ENCODE measurements at regions not wholly inside any gene's neighbourhood (a gene's known extent, or its start where the extent isn't known, plus 50 kb on each side); places are given as distances from the start of the nearest gene placed in this dataset.

DNA sequence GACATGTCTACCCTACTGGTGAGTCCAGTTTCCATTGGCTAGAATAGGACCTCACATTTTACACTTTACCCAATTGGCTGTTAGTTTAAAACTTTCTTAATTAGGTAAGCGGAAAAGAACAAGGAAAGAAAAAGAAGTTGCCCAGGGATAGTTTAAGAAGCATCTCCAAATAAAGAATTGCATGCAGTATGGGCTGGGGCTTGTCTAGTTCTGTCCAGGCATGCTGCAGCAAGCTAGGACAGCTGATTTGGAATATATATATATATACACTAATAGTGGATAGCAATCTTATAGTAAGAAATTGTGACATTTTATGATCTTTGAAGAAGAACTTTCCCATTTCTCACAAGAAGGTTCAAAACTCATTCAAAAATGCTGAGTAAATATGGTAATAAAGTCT is 90.0 kb upstream of the ERBB4 start:
- Mint-ChIP-seq H3K9me3 (no peaks in the 10 kb centered on the region), H3K27ac (no peak overlapping the region), H3K27me3 (no peaks in the 10 kb centered on the region), H3K4me3 (no peak overlapping the region), H3K4me1 (no peaks in the 10 kb centered on the region), H3K36me3 (ENCODE audit: low read depth) (no peaks in the 10 kb centered on the region)
- POLR2A ChIA-PET, result no interaction called here
- no peak for DNase-seq
- CTCF ChIA-PET, result no interaction called here

DNA sequence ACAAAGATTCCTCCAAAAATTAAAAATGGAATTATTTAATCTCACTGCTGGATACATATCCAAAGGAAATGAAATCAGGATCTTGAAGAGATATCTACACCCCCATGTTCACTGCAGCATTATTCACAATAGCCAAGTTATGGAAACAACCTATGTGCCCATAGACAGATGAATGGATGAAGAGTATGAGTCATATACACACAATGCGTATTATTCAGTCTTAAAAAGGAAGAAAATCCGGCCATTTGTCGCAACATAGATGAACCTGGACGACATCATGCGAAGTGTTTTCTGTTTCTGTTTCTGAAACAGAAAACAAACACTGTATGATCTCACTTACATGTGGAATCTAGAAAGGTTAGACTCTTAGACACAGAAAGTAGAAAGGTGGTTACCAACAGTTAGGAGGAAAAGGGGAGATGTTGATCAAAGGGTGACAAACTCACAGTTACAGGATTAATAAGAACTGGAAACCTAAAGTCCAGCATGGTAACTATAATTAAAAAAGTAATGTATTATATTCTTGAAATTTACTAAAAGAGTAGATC is 87.8 kb upstream of the ERBB4 start:
- Mint-ChIP-seq H3K27ac (no peak overlapping the region), H3K4me3 (no peak overlapping the region), H3K4me1 (no peaks in the 10 kb centered on the region), H3K36me3 (ENCODE audit: low read depth) (no peaks in the 10 kb centered on the region), H3K27me3 (no peaks in the 10 kb centered on the region), H3K9me3 (no peaks in the 10 kb centered on the region)
- no peak for DNase-seq
- POLR2A ChIA-PET, result no interaction called here
- CTCF ChIA-PET, result no interaction called here

DNA sequence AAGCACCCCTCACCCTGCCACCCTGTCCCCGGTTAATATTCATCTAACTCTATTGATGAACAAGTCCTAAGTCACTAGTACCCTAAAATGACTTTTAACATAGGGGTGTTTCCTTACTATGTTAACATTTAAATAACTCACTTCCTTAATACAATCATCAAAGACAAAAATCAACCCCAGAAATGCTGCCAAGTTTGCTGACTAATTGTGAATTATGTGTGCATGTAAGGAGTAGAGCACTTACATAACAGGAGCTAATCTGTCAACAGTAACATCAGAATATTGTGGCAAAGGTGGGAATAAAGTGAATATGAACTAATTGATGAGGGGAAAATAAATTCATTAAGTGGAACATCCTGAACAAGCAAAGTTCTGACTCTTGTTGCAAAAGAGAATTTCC is 81.4 kb upstream of the ERBB4 start:
- Mint-ChIP-seq H3K27ac (no peak overlapping the region), H3K27me3 (no peaks in the 10 kb centered on the region), H3K9me3 (no peaks in the 10 kb centered on the region), H3K36me3 (ENCODE audit: low read depth) (no peaks in the 10 kb centered on the region), H3K4me3 (no peak overlapping the region), H3K4me1 (no peaks in the 10 kb centered on the region)
- DNase-seq, result no peak
- ChIA-PET CTCF (no interaction called here), POLR2A (no interaction called here)

DNA sequence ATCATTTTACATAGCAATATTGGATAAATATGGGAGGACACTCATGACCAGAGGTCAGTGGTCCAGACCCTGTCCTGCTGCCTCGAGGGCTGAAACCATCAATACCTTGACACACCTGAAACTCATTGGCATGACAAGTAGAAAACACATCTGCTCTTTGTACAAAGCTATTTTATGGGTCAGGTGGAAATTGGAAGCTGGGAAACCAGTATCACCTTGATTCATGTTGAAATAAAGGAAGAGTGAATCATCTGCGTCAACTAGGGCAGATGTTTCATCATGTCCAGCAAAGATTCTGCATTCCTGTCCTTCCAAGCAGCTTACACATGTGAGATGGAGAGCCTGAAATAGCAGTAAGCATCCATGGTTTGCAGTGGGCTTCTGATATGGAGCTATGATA is 80.0 kb upstream of the ERBB4 start:
- H3K9me3 Mint-ChIP-seq, result no peaks in the 10 kb centered on the region
- no peak for DNase-seq
- H3K4me1 Mint-ChIP-seq, result no peaks in the 10 kb centered on the region
- no peaks in the 10 kb centered on the region for H3K36me3 Mint-ChIP-seq (ENCODE audit: low read depth)
- H3K4me3 Mint-ChIP-seq, result no peak overlapping the region
- H3K27ac Mint-ChIP-seq, result no peak overlapping the region
- POLR2A ChIA-PET, result no interaction called here
- CTCF ChIA-PET, result no interaction called here
- H3K27me3 Mint-ChIP-seq, result no peaks in the 10 kb centered on the region

DNA sequence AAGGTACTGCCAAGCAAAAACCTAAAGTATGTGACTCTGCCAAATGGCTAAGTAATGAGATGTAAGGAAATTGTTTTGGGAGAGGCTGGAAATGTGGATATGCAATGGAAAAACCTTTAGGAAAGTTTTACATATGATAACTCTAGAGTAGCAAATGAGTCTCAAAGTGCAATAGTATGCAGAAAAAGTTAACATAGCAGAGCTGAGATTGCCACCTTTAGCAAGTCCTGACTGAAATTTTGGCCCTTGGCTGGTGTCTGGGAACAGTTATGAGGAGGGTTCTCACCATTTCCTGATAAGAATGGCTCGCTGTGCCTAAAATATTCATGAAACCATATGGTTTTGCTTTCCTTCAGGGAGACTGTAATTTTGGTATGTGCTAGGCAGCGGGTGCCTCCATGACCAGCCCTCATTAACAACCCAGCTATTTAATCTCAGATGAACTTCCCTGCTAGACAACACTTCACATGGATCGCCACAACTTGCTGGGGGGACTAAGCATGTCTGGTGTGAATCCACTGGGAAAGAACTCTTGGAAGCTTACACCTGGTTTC is 72.3 kb upstream of the ERBB4 start:
- CTCF ChIA-PET, result no interaction called here

DNA sequence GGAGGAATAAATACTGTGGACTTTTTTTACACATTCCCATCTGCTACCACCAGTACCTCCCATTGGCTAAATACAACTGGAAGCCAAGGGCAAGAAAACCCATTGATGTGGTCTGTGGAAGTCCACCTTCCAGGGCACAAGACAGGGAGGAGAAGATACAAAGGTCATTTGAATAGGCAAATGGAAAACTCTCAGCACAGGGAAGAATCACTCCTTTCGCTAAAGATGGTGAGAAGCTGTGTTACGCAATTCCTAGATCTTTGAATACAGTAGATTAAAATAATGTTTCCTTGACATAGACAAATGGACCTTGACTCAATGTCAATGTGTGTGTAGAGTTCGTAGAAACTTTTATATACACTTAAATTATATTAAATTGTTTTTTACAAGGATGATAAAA is 70.9 kb upstream of the ERBB4 start:
- Mint-ChIP-seq H3K4me1 (no peaks in the 10 kb centered on the region), H3K27ac (no peak overlapping the region), H3K4me3 (no peak overlapping the region), H3K9me3 (no peaks in the 10 kb centered on the region), H3K36me3 (ENCODE audit: low read depth) (no peaks in the 10 kb centered on the region), H3K27me3 (no peaks in the 10 kb centered on the region)
- ChIA-PET CTCF (no interaction called here), POLR2A (no interaction called here)
- DNase-seq, result no peak

More for the DNA sequence above, 72.3 kb upstream of the ERBB4 start:
- Mint-ChIP-seq H3K9me3 (no peaks in the 10 kb centered on the region), H3K4me1 (no peaks in the 10 kb centered on the region), H3K36me3 (ENCODE audit: low read depth) (no peaks in the 10 kb centered on the region), H3K27me3 (no peaks in the 10 kb centered on the region), H3K27ac (no peak overlapping the region), H3K4me3 (no peak overlapping the region)
- POLR2A ChIA-PET, result no interaction called here
- no peak for DNase-seq

DNA sequence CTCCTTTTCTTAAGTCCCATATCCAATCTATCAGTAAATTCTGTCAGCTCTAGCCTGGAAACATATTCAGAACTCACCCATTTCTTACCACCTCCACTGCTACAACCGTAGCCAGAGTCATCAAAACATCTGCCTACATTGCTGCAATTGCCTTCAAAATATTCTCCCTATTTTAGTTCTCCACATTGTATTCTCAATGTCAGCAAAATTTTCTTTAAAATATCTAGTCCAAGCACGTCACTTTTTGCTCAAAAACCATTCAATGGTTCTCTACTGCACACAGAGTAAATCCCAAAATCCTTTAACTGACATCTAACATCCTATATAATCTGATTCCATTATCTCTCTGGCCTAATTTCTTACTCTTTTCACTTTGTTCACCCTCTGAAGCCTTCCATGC is 68.5 kb upstream of the ERBB4 start:
- Mint-ChIP-seq H3K27ac (no peak overlapping the region), H3K9me3 (no peaks in the 10 kb centered on the region), H3K36me3 (ENCODE audit: low read depth) (no peaks in the 10 kb centered on the region), H3K4me1 (no peaks in the 10 kb centered on the region), H3K4me3 (no peak overlapping the region), H3K27me3 (no peaks in the 10 kb centered on the region)
- CTCF ChIA-PET, result no interaction called here
- POLR2A ChIA-PET, result no interaction called here
- DNase-seq, result no peak

DNA sequence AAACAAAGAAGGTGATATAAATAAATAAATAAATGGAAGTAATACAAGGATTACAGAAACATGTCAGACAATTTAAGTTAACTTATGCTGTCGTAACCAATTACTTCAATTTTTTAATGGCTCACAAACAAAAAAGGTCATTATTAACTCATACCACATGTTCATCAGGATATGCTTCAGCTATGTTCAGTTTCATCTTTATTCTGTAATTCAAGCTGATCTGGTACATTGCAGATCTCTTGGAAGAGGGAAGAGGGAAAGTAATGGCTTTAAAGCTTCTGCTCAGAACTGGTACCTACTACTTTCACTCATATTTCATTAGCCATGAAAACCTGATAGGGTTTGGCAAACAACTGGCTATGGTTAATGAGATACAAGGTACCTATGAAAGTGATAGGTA is 67.6 kb upstream of the ERBB4 start:
- ChIA-PET CTCF (no interaction called here), POLR2A (no interaction called here)
- Mint-ChIP-seq H3K9me3 (no peaks in the 10 kb centered on the region), H3K36me3 (ENCODE audit: low read depth) (no peaks in the 10 kb centered on the region), H3K27ac (no peak overlapping the region), H3K27me3 (no peaks in the 10 kb centered on the region), H3K4me3 (no peak overlapping the region), H3K4me1 (no peaks in the 10 kb centered on the region)
- no peak for DNase-seq

DNA sequence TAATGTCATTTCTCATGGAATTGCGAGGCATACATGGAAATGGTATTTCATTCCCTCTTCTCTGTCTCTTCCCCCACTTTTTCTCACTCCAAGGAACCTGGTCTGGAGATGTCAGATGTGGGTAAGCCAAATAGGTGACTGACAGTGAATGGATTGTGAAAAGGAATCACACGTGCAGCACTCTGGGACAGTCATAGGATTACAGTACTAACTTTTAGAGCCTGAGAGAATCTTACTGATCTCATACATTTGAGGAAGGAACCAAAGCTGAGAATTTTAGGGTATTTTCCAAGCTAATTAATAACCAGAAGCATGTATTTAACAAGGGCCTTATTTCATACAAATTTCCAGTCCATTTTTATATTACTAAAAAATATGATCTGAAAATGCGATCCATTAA is 58.1 kb upstream of the ERBB4 start:
- Mint-ChIP-seq H3K27ac (no peak overlapping the region), H3K4me1 (no peaks in the 10 kb centered on the region), H3K27me3 (no peaks in the 10 kb centered on the region), H3K9me3 (no peaks in the 10 kb centered on the region), H3K36me3 (ENCODE audit: low read depth) (no peaks in the 10 kb centered on the region), H3K4me3 (no peak overlapping the region)
- ChIA-PET CTCF (no interaction called here), POLR2A (no interaction called here)
- DNase-seq, result no peak

DNA sequence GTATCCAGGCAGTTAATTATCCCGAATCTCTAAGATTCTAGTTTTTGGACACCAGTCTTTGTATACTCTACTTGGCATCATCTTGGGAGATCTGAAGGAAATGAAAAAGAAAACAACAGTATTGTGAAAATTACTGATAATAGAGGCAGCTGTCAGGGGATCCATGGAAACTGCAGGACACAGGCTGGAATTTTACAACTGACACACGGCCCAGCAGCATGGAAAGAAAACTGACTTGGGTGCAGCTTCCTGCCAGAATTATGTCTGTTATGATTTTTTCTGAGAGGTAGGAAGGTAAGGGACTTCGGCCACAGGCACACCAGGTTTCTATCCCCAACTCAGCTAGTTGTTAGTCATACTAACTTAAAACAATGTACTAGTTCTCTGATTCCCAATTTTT is 57.7 kb upstream of the ERBB4 start:
- Mint-ChIP-seq H3K4me3 (no peak overlapping the region), H3K4me1 (no peaks in the 10 kb centered on the region), H3K36me3 (ENCODE audit: low read depth) (no peaks in the 10 kb centered on the region), H3K9me3 (no peaks in the 10 kb centered on the region), H3K27ac (no peak overlapping the region), H3K27me3 (no peaks in the 10 kb centered on the region)
- DNase-seq, result no peak
- ChIA-PET CTCF (no interaction called here), POLR2A (no interaction called here)

DNA sequence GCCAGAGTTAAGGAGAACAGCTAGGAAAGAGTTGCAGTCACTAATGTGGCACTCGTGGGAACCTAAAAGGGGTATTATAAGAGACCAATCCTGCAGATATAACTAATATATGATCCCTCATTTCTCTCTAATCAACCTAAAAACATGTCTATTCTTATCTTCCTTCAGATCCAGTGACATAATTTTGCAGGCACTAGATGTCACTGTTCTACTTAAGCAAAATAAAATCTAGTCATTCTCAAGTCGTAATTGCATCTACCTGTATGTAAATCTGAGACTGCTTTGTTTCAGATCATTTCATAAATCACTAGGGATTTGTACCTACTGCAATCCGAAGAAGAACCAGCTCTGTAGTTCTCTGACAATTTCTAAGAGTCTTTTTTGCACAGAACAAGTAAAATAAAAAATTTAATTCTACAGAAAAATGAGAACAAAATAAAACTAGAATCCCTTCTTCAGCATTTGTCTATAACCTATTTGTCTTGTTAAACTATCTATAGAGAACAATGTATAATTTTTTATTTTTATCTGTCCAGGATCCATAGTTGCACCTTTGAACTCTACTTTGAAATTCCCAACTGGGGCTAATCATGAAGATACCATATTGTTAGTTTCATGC is 56.5 kb upstream of the ERBB4 start:
- Mint-ChIP-seq H3K27ac (no peak overlapping the region), H3K4me3 (no peak overlapping the region), H3K36me3 (ENCODE audit: low read depth) (no peaks in the 10 kb centered on the region), H3K27me3 (no peaks in the 10 kb centered on the region), H3K4me1 (no peaks in the 10 kb centered on the region), H3K9me3 (no peaks in the 10 kb centered on the region)
- CTCF ChIA-PET, result no interaction called here
- POLR2A ChIA-PET, result no interaction called here
- no peak for DNase-seq

DNA sequence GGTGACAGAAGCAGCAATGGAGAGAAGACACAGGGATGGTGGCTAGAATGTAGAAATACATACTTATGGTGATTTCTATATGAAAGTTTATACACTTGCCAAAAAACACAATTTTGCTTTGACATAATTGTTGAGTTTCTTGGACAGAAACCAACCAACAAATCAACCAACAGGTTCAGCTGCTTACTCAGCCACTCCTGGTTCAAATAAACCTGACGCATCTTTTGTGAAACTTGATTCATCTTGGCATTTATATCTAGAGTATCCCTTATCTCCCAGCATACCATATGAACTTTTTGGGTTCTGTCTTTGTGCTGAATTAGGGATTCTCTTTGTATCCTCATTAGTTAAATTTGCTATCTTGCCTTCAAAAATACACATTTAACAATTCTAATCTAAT is 54.1 kb upstream of the ERBB4 start:
- CTCF ChIA-PET, result no interaction called here
- DNase-seq, result no peak
- Mint-ChIP-seq H3K9me3 (no peaks in the 10 kb centered on the region), H3K36me3 (ENCODE audit: low read depth) (no peaks in the 10 kb centered on the region), H3K4me3 (no peak overlapping the region), H3K4me1 (no peaks in the 10 kb centered on the region), H3K27ac (no peak overlapping the region), H3K27me3 (no peaks in the 10 kb centered on the region)
- POLR2A ChIA-PET, result no interaction called here
